A673 (cell line): ENCODE measurements at regions not wholly inside any gene's neighbourhood (a gene's known extent, or its start where the extent isn't known, plus 50 kb on each side); places are given as distances from the start of the nearest gene placed in this dataset.

Experiments used
- CTCF ChIP-seq: fragments of 300-800, 200-600 bp; sonication (generic); conservative IDR thresholded peaks from 2 replicates; pipeline ENCODE4 v1.5.1; 2017; ENCODE audit warnings: low read depth, mild to moderate bottlenecking, antibody characterized with exemption, low read length, moderate library complexity, mixed read lengths
- EZH2 ChIP-seq: fragments of 200-600 bp; sonication (generic); IDR thresholded peaks from 2 replicates; pipeline ENCODE4 v1.6.1; 2017; ENCODE audit warnings: borderline replicate concordance, low read depth, mild to moderate bottlenecking, mixed read lengths, antibody characterized with exemption, low read length; ENCODE audit not compliant: poor library complexity, severe bottlenecking

GRCh38 chr3:159804726-159805410, 183.8 kb upstream of the IL12A start:
- TF ChIP-seq CTCF (peak; percentile 93), EZH2 (no peak)
